Breast epithelium (tissue), 3 donors: ENCODE measurements at regions not wholly inside any gene's neighbourhood (a gene's known extent, or its start where the extent isn't known, plus 50 kb on each side); places are given as distances from the start of the nearest gene placed in this dataset.

ENCODE experiments used
- CTCF ChIP-seq, 3 donors: fragments of 450-650 bp; IDR thresholded peaks; one replicate each; pipeline ENCODE4 v1.5.1; 2016 to 2017; ENCODE audit warnings: antibody characterized with exemption in 3 of 3, mild to moderate bottlenecking in 3 of 3, moderate library complexity in 3 of 3
- POLR2A ChIP-seq: fragments of 450-650 bp; IDR thresholded peaks from one replicate; pipeline ENCODE4 v1.6.1; 2016; ENCODE audit warnings: antibody characterized with exemption, mild to moderate bottlenecking, moderate library complexity
- POLR2AphosphoS5 ChIP-seq, 3 donors: sonication (generic); formaldehyde crosslinking; IDR thresholded peaks; one replicate each; pipeline ENCODE4 v1.6.1; 2017; ENCODE audit warnings: antibody characterized with exemption in 3 of 3

- no peak for TF ChIP-seq POLR2A
- no peak for TF ChIP-seq CTCF (IDR thresholded peaks at IDR 0.05)
- no peak for TF ChIP-seq POLR2AphosphoS5 (IDR thresholded peaks at IDR 0.05)
Observed at GRCh38 chr14:101018561-101019290, 115.2 kb upstream of the RTL1 start.
